ENCODE measurements at regions not wholly inside any gene's neighbourhood (a gene's known extent, or its start where the extent isn't known, plus 50 kb on each side); places are given as distances from the start of the nearest gene placed in this dataset.

DNA sequence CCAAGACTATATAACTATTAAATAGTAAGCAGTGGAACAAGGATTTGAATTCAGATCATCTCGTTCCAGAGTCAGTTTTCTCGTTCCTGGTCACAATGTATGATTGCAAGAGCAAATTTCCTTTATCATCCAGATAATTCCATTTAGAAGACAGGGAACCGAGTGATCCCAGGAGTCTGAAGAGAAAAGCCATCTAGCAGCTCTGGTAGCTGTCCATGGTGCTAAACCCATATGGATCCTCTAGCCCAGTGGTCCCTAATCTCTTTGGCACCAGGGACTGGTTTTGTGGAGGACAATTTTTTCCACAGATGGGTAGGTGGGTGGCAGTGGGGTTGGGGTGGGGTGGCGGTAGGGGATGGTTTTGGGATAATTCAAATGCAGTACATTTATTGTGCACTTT is 229.4 kb downstream of the PTPRU start:
- TF ChIP-seq CTCF (IDR thresholded peaks at IDR 0.05; ENCODE audit: low read depth, low read length, missing input control) (no peak), MAX (IDR thresholded peaks at IDR 0.05) (no peak)
- TF ChIP-seq, protein P1, sequence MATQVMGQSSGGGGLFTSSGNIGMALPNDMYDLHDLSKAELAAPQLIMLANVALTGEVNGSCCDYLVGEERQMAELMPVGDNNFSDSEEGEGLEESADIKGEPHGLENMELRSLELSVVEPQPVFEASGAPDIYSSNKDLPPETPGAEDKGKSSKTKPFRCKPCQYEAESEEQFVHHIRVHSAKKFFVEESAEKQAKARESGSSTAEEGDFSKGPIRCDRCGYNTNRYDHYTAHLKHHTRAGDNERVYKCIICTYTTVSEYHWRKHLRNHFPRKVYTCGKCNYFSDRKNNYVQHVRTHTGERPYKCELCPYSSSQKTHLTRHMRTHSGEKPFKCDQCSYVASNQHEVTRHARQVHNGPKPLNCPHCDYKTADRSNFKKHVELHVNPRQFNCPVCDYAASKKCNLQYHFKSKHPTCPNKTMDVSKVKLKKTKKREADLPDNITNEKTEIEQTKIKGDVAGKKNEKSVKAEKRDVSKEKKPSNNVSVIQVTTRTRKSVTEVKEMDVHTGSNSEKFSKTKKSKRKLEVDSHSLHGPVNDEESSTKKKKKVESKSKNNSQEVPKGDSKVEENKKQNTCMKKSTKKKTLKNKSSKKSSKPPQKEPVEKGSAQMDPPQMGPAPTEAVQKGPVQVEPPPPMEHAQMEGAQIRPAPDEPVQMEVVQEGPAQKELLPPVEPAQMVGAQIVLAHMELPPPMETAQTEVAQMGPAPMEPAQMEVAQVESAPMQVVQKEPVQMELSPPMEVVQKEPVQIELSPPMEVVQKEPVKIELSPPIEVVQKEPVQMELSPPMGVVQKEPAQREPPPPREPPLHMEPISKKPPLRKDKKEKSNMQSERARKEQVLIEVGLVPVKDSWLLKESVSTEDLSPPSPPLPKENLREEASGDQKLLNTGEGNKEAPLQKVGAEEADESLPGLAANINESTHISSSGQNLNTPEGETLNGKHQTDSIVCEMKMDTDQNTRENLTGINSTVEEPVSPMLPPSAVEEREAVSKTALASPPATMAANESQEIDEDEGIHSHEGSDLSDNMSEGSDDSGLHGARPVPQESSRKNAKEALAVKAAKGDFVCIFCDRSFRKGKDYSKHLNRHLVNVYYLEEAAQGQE (IDR thresholded peaks at IDR 0.05): peak; percentile 97
